C1 segment of cervical spinal cord (tissue), 14 donors: ENCODE measurements at regions not wholly inside any gene's neighbourhood (a gene's known extent, or its start where the extent isn't known, plus 50 kb on each side); places are given as distances from the start of the nearest gene placed in this dataset.

ENCODE experiments used
- DNase-seq, 14 donors: peaks; one replicate each; lab custom pipeline; 2025; lab: John Stamatoyannopoulos, UW

GRCh38 chr1:173421286-173421685 is 55.8 kb upstream of the PRDX6 start:
- no peak for DNase-seq

GRCh38 chr1:173421789-173422188 is 55.3 kb upstream of the PRDX6 start:
- DNase-seq, result no peak

GRCh38 chr1:173422456-173422976 is 54.6 kb upstream of the PRDX6 start:
- DNase-seq, result no peak

DNA sequence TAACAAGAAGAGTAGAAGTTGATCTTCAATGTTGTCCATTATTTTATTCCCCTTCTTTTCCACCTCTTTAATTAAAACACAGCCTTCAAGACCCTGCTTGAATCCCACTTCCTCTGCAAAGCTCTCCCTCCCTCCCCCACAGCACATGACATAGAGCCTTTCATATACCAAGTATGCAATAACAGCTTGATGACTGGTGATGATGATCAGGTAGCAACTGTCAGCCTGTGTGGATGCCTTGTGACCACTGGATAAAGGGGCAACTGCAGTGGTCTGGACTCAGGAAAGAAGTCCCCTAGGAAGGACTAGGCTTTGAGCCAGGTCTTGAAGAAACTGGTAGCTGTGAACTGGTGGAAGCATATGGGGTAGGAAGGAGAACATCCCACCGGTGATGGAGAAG is 53.8 kb upstream of the PRDX6 start:
- no peak for DNase-seq

DNA sequence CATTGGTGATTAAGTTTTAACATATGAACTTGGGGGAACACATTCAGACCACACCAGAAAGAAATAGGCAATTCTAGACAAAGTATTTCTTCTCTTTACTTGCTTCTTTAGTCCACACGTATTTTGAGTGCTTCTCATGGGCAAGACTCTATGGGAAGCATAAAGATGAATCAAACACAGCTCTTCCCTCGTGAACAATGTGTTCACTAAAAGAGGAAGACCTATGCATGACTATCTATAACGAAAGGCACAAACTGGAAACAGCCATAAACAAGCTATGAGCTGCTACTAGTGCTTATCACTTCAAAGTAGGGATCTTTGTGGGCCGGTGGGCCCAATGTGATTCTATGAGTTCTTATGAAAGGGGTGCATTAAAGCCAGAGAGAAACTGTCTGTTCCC is 53.0 kb upstream of the PRDX6 start:
- no peak for DNase-seq

- DNase-seq, result no peak
Observed at GRCh38 chr1:173424782-173425407, 52.2 kb upstream of the PRDX6 start.

DNA sequence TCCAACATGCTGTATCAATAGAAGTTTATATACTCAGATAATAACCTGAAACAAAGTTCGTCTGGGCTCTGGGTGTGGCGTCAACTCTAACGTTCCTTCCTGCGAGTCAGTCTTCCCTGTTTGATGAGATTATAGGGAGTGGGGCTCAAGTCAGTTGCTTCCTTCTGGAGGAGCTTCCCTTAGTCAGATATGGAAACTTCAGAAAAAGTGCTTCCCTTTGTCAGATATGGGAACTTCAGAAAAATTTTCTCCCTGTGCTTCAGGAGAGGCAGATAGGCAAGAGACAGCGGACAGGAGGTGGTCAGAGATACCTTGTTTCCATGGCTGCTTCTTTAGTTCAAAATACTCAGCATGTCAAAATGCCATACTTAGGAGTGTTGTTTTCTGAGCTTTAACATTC is 51.1 kb upstream of the PRDX6 start:
- DNase-seq, result no peak

DNA sequence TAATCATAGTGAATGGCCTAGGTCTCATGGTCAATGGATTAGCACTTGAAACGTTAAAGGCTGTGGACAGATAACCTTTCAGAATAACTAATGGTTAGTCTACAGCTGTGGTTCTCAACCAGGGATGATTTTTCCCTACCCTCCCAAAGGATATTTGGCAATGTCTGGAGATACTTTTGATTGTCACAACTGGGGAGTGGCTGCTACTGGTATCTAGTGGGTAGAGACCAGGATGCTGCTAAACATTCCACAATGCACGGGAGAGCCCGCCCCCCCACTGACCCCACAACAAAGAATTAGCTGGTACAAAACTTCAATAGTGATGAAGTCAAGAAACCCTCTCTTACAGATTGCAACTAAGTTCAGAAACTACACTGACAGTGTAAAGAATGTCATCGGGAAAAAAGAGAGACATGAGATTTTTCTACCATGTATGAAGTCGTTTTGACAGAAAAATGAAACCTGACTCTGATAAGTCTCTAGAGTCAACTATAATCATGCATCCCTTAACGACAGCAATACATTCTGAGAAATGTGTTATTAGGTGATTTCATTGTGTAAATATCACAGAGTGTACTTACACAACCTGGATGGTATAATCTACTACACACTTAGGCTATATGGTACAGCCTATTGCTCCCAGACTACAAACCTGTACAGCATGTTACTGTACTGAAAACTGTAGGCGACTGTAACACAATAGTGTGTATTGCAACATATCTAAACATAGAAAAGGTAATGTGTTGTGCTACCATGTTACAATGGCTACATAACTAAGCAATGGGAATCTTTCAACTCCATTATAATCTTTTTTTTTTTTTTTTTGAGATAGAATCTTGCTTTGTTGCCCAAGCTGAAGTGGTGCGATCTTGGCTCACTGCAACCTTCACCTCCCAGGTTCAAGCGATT is 49.7 kb upstream of the PRDX6 start:
- DNase-seq, result no peak
